ENCODE measurements at regions not wholly inside any gene's neighbourhood (a gene's known extent, or its start where the extent isn't known, plus 50 kb on each side); places are given as distances from the start of the nearest gene placed in this dataset.

GRCh38 chr14:49456589-49456988 lies 129.6 kb downstream of the RPS29 start:
- no peaks in the 10 kb centered on the region for H3K27me3 ChIP-seq
- H3K4me1 ChIP-seq, result no peaks in the 10 kb centered on the region
- no peaks in the 10 kb centered on the region for H3K36me3 ChIP-seq
- intact Hi-C loops (cut with DNase I; ENCODE audit: low total_unique reads) (no loop called here), in situ Hi-C loops (cut with MboI; ENCODE audit: low sequenced_read_pairs in 4 of 4) (loop anchor here in 1 of 4 donors (25.0 kb wide), 1 partner anchor 256 kb away; no protein-coding TSS in a partner anchor)
- no peak overlapping the region for H3K4me3 ChIP-seq
- TF ChIP-seq POLR2A (IDR thresholded peaks at IDR 0.05) (no peak), CTCF (IDR thresholded peaks at IDR 0.05 in 4 of 5, conservative IDR thresholded peaks at IDR 0.05 in 1 of 5) (no peak)
- no peaks in the 10 kb centered on the region for H3K9me3 ChIP-seq
- H3K27ac ChIP-seq, result no peak overlapping the region
- DNase-seq (no peak), ATAC-seq (no peak)

GRCh38 chr14:49451938-49452337 lies 134.2 kb downstream of the RPS29 start:
- H3K4me3 ChIP-seq, result no peak overlapping the region
- intact Hi-C loops (cut with DNase I; ENCODE audit: low total_unique reads) (no loop called here), in situ Hi-C loops (cut with MboI; ENCODE audit: low sequenced_read_pairs in 4 of 4) (loop anchor here in 1 of 4 donors (25.0 kb wide), 1 partner anchor 260 kb away; no protein-coding TSS in a partner anchor)
- H3K36me3 ChIP-seq, result no peaks in the 10 kb centered on the region
- H3K27ac ChIP-seq, result no peak overlapping the region
- H3K27me3 ChIP-seq, result no peaks in the 10 kb centered on the region
- H3K4me1 ChIP-seq, result no peaks in the 10 kb centered on the region
- H3K9me3 ChIP-seq, result no peaks in the 10 kb centered on the region
- TF ChIP-seq POLR2A (IDR thresholded peaks at IDR 0.05) (no peak), CTCF (IDR thresholded peaks at IDR 0.05 in 4 of 5, conservative IDR thresholded peaks at IDR 0.05 in 1 of 5) (no peak)
- ATAC-seq (no peak), DNase-seq (no peak)

GRCh38 chr14:49449749-49450148 lies 136.4 kb downstream of the RPS29 start:
- TF ChIP-seq CTCF (IDR thresholded peaks at IDR 0.05 in 4 of 5, conservative IDR thresholded peaks at IDR 0.05 in 1 of 5) (no peak), POLR2A (IDR thresholded peaks at IDR 0.05) (no peak)
- H3K27ac ChIP-seq, result no peak overlapping the region

GRCh38 chr14:49447540-49448107 lies 138.6 kb downstream of the RPS29 start:
- Histone ChIP-seq H3K4me1 (no peaks in the 10 kb centered on the region), H3K27me3 (no peaks in the 10 kb centered on the region), H3K4me3 (no peak overlapping the region), H3K9me3 (no peaks in the 10 kb centered on the region), H3K27ac (no peak overlapping the region), H3K36me3 (no peaks in the 10 kb centered on the region)
- TF ChIP-seq CTCF (IDR thresholded peaks at IDR 0.05 in 4 of 5, conservative IDR thresholded peaks at IDR 0.05 in 1 of 5) (no peak), POLR2A (IDR thresholded peaks at IDR 0.05) (no peak)
- ATAC-seq, result no peak
- in situ Hi-C loops (cut with MboI; ENCODE audit: low sequenced_read_pairs in 4 of 4) (no loop called here), intact Hi-C loops (cut with DNase I; ENCODE audit: low total_unique reads) (no loop called here)
- DNase-seq, result no peak

More at GRCh38 chr14:49449749-49450148, 136.4 kb downstream of the RPS29 start:
- H3K27me3 ChIP-seq, result no peaks in the 10 kb centered on the region
- in situ Hi-C loops (cut with MboI; ENCODE audit: low sequenced_read_pairs in 4 of 4) (loop anchor here in 1 of 4 donors (25.0 kb wide), 1 partner anchor 263 kb away; no protein-coding TSS in a partner anchor), intact Hi-C loops (cut with DNase I; ENCODE audit: low total_unique reads) (no loop called here)
- no peak for ATAC-seq
- no peak for DNase-seq
- H3K4me1 ChIP-seq, result no peaks in the 10 kb centered on the region
- no peaks in the 10 kb centered on the region for H3K36me3 ChIP-seq
- no peaks in the 10 kb centered on the region for H3K9me3 ChIP-seq
- H3K4me3 ChIP-seq, result no peak overlapping the region

GRCh38 chr14:49446801-49447200 lies 139.4 kb downstream of the RPS29 start:
- DNase-seq, result no peak
- no peaks in the 10 kb centered on the region for H3K4me1 ChIP-seq
- H3K27ac ChIP-seq, result no peak overlapping the region
- H3K36me3 ChIP-seq, result no peaks in the 10 kb centered on the region
- H3K27me3 ChIP-seq, result no peaks in the 10 kb centered on the region
- TF ChIP-seq POLR2A (IDR thresholded peaks at IDR 0.05), result no peak
- TF ChIP-seq CTCF (IDR thresholded peaks at IDR 0.05 in 4 of 5, conservative IDR thresholded peaks at IDR 0.05 in 1 of 5), result no peak
- no peak overlapping the region for H3K4me3 ChIP-seq
- no peak for ATAC-seq
- in situ Hi-C loops (cut with MboI; ENCODE audit: low sequenced_read_pairs in 4 of 4) (no loop called here), intact Hi-C loops (cut with DNase I; ENCODE audit: low total_unique reads) (no loop called here)
- no peaks in the 10 kb centered on the region for H3K9me3 ChIP-seq

Measured in gastrocnemius medialis (tissue), 4 donors.